ENCODE measurements at regions not wholly inside any gene's neighbourhood (a gene's known extent, or its start where the extent isn't known, plus 50 kb on each side); places are given as distances from the start of the nearest gene placed in this dataset.

- no peak overlapping the region for H3K27ac Mint-ChIP-seq (ENCODE audit: unreplicated experiment)
- no peaks in the 10 kb centered on the region for H3K4me1 Mint-ChIP-seq (ENCODE audit: unreplicated experiment)
- TF ChIP-seq CTCF (IDR thresholded peaks at IDR 0.05; ENCODE audit: unreplicated experiment) = no peak
- H3K4me3 Mint-ChIP-seq (ENCODE audit: unreplicated experiment) = no peak overlapping the region
- H3K9me3 Mint-ChIP-seq (ENCODE audit: unreplicated experiment) = no peaks in the 10 kb centered on the region
- H3K36me3 Mint-ChIP-seq (ENCODE audit: low read depth, unreplicated experiment) = no peaks in the 10 kb centered on the region
- no peaks in the 10 kb centered on the region for H3K27me3 Mint-ChIP-seq (ENCODE audit: unreplicated experiment)
- DNase-seq (ENCODE audit: low spot score) = no peak
Observed at GRCh38 chr11:92504534-92504933, 279.9 kb downstream of the FAT3 start.

- Mint-ChIP-seq H3K27ac (ENCODE audit: unreplicated experiment) (no peak overlapping the region), H3K27me3 (ENCODE audit: unreplicated experiment) (no peaks in the 10 kb centered on the region), H3K4me3 (ENCODE audit: unreplicated experiment) (no peak overlapping the region), H3K9me3 (ENCODE audit: unreplicated experiment) (no peaks in the 10 kb centered on the region), H3K4me1 (ENCODE audit: unreplicated experiment) (no peaks in the 10 kb centered on the region), H3K36me3 (ENCODE audit: low read depth, unreplicated experiment) (no peaks in the 10 kb centered on the region)
- no peak for DNase-seq (ENCODE audit: low spot score)
- TF ChIP-seq CTCF (IDR thresholded peaks at IDR 0.05; ENCODE audit: unreplicated experiment) = no peak
Observed at GRCh38 chr11:92505689-92506088, 281.1 kb downstream of the FAT3 start.

GRCh38 chr11:92506809-92507336 lies 282.3 kb downstream of the FAT3 start:
- Mint-ChIP-seq H3K36me3 (ENCODE audit: low read depth, unreplicated experiment) (no peaks in the 10 kb centered on the region), H3K4me3 (ENCODE audit: unreplicated experiment) (no peak overlapping the region), H3K27me3 (ENCODE audit: unreplicated experiment) (no peaks in the 10 kb centered on the region), H3K4me1 (ENCODE audit: unreplicated experiment) (no peaks in the 10 kb centered on the region), H3K27ac (ENCODE audit: unreplicated experiment) (no peak overlapping the region), H3K9me3 (ENCODE audit: unreplicated experiment) (no peaks in the 10 kb centered on the region)
- TF ChIP-seq CTCF (IDR thresholded peaks at IDR 0.05; ENCODE audit: unreplicated experiment) = no peak
- DNase-seq (ENCODE audit: low spot score) = no peak

GRCh38 chr11:92510591-92510990 lies 286.0 kb downstream of the FAT3 start:
- no peaks in the 10 kb centered on the region for H3K4me1 Mint-ChIP-seq (ENCODE audit: unreplicated experiment)
- H3K27ac Mint-ChIP-seq (ENCODE audit: unreplicated experiment) = no peak overlapping the region
- DNase-seq (ENCODE audit: low spot score) = no peak

More at GRCh38 chr11:92510591-92510990, 286.0 kb downstream of the FAT3 start:
- H3K9me3 Mint-ChIP-seq (ENCODE audit: unreplicated experiment) = no peaks in the 10 kb centered on the region
- no peak for TF ChIP-seq CTCF (IDR thresholded peaks at IDR 0.05; ENCODE audit: unreplicated experiment)
- no peak overlapping the region for H3K4me3 Mint-ChIP-seq (ENCODE audit: unreplicated experiment)
- no peaks in the 10 kb centered on the region for H3K27me3 Mint-ChIP-seq (ENCODE audit: unreplicated experiment)
- no peaks in the 10 kb centered on the region for H3K36me3 Mint-ChIP-seq (ENCODE audit: low read depth, unreplicated experiment)

Measured in endothelial cell (in vitro differentiated cells).